ENCODE measurements at regions not wholly inside any gene's neighbourhood (a gene's known extent, or its start where the extent isn't known, plus 50 kb on each side); places are given as distances from the start of the nearest gene placed in this dataset.
A peak's percentile ranks its signal among the peaks of the same experiment; 100 is the strongest.

- no peak for DNase-seq
Measured at GRCh38 chr5:135199919-135200318, 165.9 kb upstream of the PITX1 start.

GRCh38 chr5:135196483-135196882 is 162.5 kb upstream of the PITX1 start:
- DNase-seq, result no peak

GRCh38 chr5:135195270-135195608 is 161.2 kb upstream of the PITX1 start:
- DNase-seq, result peak; percentile 46

- DNase-seq, result peak; percentile 68
Measured at GRCh38 chr5:135194573-135195269, 160.7 kb upstream of the PITX1 start.

- DNase-seq, result no peak
Measured at GRCh38 chr5:135194126-135194488, 160.1 kb upstream of the PITX1 start.

- peak; percentile 69 for DNase-seq
Measured at GRCh38 chr5:135193213-135194125, 159.4 kb upstream of the PITX1 start.

GRCh38 chr5:135192351-135192750 is 158.3 kb upstream of the PITX1 start:
- DNase-seq, result no peak

GRCh38 chr5:135191084-135191826 is 157.2 kb upstream of the PITX1 start:
- DNase-seq, result peak; percentile 88

GRCh38 chr5:135190416-135191083 is 156.5 kb upstream of the PITX1 start:
- peak; percentile 67 for DNase-seq

GRCh38 chr5:135189024-135189423 is 155.0 kb upstream of the PITX1 start:
- DNase-seq, result peak; percentile 5

- peak; percentile 52 for DNase-seq
Measured at GRCh38 chr5:135188233-135188914, 154.3 kb upstream of the PITX1 start.

- peak; percentile 84 for DNase-seq
Measured at GRCh38 chr5:135186662-135187522, 152.9 kb upstream of the PITX1 start.

- peak; percentile 31 for DNase-seq
Measured at GRCh38 chr5:135185481-135186065, 151.5 kb upstream of the PITX1 start.

- no peak for DNase-seq
Measured at GRCh38 chr5:135184646-135185045, 150.6 kb upstream of the PITX1 start.

- DNase-seq, result no peak
Measured at GRCh38 chr5:135183464-135183863, 149.4 kb upstream of the PITX1 start.

GRCh38 chr5:135182675-135183074 is 148.6 kb upstream of the PITX1 start:
- DNase-seq, result no peak

GRCh38 chr5:135181653-135182052 is 147.6 kb upstream of the PITX1 start:
- no peak for DNase-seq

GRCh38 chr5:135179308-135179980 is 145.4 kb upstream of the PITX1 start:
- DNase-seq, result no peak

- no peak for DNase-seq
Measured at GRCh38 chr5:135178476-135179155, 144.6 kb upstream of the PITX1 start.

- no peak for DNase-seq
Measured at GRCh38 chr5:135177591-135177990, 143.6 kb upstream of the PITX1 start.
